OCI-LY1 (cell line): ENCODE measurements at regions not wholly inside any gene's neighbourhood (a gene's known extent, or its start where the extent isn't known, plus 50 kb on each side); places are given as distances from the start of the nearest gene placed in this dataset.

Experiments used
- H2AFZ ChIP-seq: fragments of 200-600 bp; sonication (generic), shearing (Covaris generic); 2 replicates; pipeline ENCODE4 v1.6.0; 2014; ENCODE audit warnings: antibody characterized with exemption, mild to moderate bottlenecking, low read length
- H3F3A ChIP-seq: fragments of 200-600 bp; sonication (generic), shearing (Covaris generic); 2 replicates; pipeline ENCODE4 v1.6.0; 2014; ENCODE audit warnings: mild to moderate bottlenecking, antibody characterized with exemption, low read length, moderate library complexity; ENCODE audit not compliant: insufficient read depth
- H3K27ac ChIP-seq: fragments of 200-600 bp; sonication (generic); 2 replicates; pipeline ENCODE4 v1.5.1; 2014; ENCODE audit warnings: low read length, mixed run types, mild to moderate bottlenecking, low read depth; ENCODE audit not compliant: poor library complexity, severe bottlenecking
- H3K27me3 ChIP-seq: fragments of 200-600 bp; sonication (generic); 2 replicates; pipeline ENCODE4 v1.6.0; 2014; ENCODE audit warnings: antibody characterized with exemption, mild to moderate bottlenecking, low read length, moderate library complexity; ENCODE audit not compliant: insufficient read depth
- H3K36me3 ChIP-seq: fragments of 200-600 bp; sonication (generic); 2 replicates; pipeline ENCODE4 v1.6.1; 2014; ENCODE audit warnings: mild to moderate bottlenecking, antibody characterized with exemption, low read length, moderate library complexity, mixed read lengths; ENCODE audit not compliant: insufficient read depth
- H3K4me1 ChIP-seq: fragments of 200-600 bp; sonication (generic); 2 replicates; pipeline ENCODE4 v1.5.1; 2014; ENCODE audit warnings: mild to moderate bottlenecking, low read length, moderate library complexity; ENCODE audit not compliant: insufficient read depth, severe bottlenecking
- H3K4me2 ChIP-seq: fragments of 200-600 bp; sonication (generic), shearing (Covaris generic); 2 replicates; pipeline ENCODE4 v1.6.1; 2014; ENCODE audit warnings: low read length
- H3K4me3 ChIP-seq: fragments of 200-600 bp; sonication (generic); 2 replicates; pipeline ENCODE4 v1.5.1; 2014; ENCODE audit warnings: low read length, low read depth, mild to moderate bottlenecking, mixed read lengths; ENCODE audit not compliant: poor library complexity, severe bottlenecking
- H3K79me2 ChIP-seq: fragments of 200-600 bp; shearing (Covaris generic); 2 replicates; pipeline ENCODE4 v1.6.1; 2016; ENCODE audit warnings: mixed run types, low read length, mixed read lengths; ENCODE audit not compliant: insufficient read depth
- H3K9ac ChIP-seq: fragments of 200-600 bp; sonication (generic), shearing (Covaris generic); 2 replicates; pipeline ENCODE4 v1.6.1; 2014; ENCODE audit warnings: mild to moderate bottlenecking, low read length, mixed read lengths
- H3K9me2 ChIP-seq: fragments of 200-600 bp; sonication (generic), shearing (Covaris generic); 2 replicates; pipeline ENCODE4 v1.6.1; 2014; ENCODE audit warnings: low read depth, mild to moderate bottlenecking, low read length, mixed read lengths
- H3K9me3 ChIP-seq: fragments of 200-600 bp; shearing (Covaris generic); 2 replicates; pipeline ENCODE4 v1.6.1; 2014; ENCODE audit warnings: low read length, mixed read lengths
- H4K20me1 ChIP-seq: fragments of 200-600 bp; sonication (generic), shearing (Covaris generic); 2 replicates; pipeline ENCODE4 v1.6.0; 2016; ENCODE audit warnings: mild to moderate bottlenecking, low read length; ENCODE audit not compliant: insufficient read depth
- CTCF ChIP-seq: fragments of 200-600 bp; sonication (generic), shearing (Covaris generic); IDR thresholded peaks from 2 replicates; pipeline ENCODE4 v1.5.1; 2017; ENCODE audit warnings: mild to moderate bottlenecking, antibody characterized with exemption, low read length, moderate library complexity, mixed read lengths
- EZH2 ChIP-seq: fragments of 200-600 bp; sonication (generic), shearing (Covaris generic); IDR thresholded peaks from 2 replicates; pipeline ENCODE4 v1.8.0; 2017; ENCODE audit warnings: borderline replicate concordance, mixed run types, mild to moderate bottlenecking, antibody characterized with exemption, low read length, moderate library complexity, mixed read lengths

GRCh38 chr4:177802162-177802561 is 359.9 kb upstream of the AGA start:
- Histone ChIP-seq H3K79me2 (no peaks in the 10 kb centered on the region), H3K9ac (no peak overlapping the region), H3K9me3 (no peaks in the 10 kb centered on the region), H3K4me2 (no peak overlapping the region), H3K36me3 (no peaks in the 10 kb centered on the region), H3K9me2 (no peaks in the 10 kb centered on the region), H3K27ac (no peak overlapping the region), H3K27me3 (no peaks in the 10 kb centered on the region), H3K4me1 (no peaks in the 10 kb centered on the region), H3F3A (no peaks in the 10 kb centered on the region), H2AFZ (no peak overlapping the region), H4K20me1 (no peaks in the 10 kb centered on the region), H3K4me3 (no peak overlapping the region)
- no peak for TF ChIP-seq EZH2
- TF ChIP-seq CTCF, result no peak

GRCh38 chr4:177802661-177803060 is 360.4 kb upstream of the AGA start:
- TF ChIP-seq CTCF, result no peak
- no peak for TF ChIP-seq EZH2
- Histone ChIP-seq H3K4me2 (no peak overlapping the region), H4K20me1 (no peaks in the 10 kb centered on the region), H3K36me3 (no peaks in the 10 kb centered on the region), H3K4me1 (no peaks in the 10 kb centered on the region), H3K27me3 (no peaks in the 10 kb centered on the region), H3K4me3 (no peak overlapping the region), H3F3A (no peaks in the 10 kb centered on the region), H3K9ac (no peak overlapping the region), H3K9me2 (no peaks in the 10 kb centered on the region), H2AFZ (no peak overlapping the region), H3K9me3 (no peaks in the 10 kb centered on the region), H3K79me2 (no peaks in the 10 kb centered on the region), H3K27ac (no peak overlapping the region)

GRCh38 chr4:177803151-177803550 is 360.9 kb upstream of the AGA start:
- Histone ChIP-seq H3K27ac (no peak overlapping the region), H2AFZ (no peak overlapping the region), H3K9me3 (no peaks in the 10 kb centered on the region), H3K4me1 (no peaks in the 10 kb centered on the region), H3K27me3 (no peaks in the 10 kb centered on the region), H3K9me2 (no peaks in the 10 kb centered on the region), H4K20me1 (no peaks in the 10 kb centered on the region), H3K4me3 (no peak overlapping the region), H3K79me2 (no peaks in the 10 kb centered on the region), H3K36me3 (no peaks in the 10 kb centered on the region), H3K4me2 (no peak overlapping the region), H3F3A (no peaks in the 10 kb centered on the region), H3K9ac (no peak overlapping the region)
- no peak for TF ChIP-seq CTCF
